ENCODE measurements at regions not wholly inside any gene's neighbourhood (a gene's known extent, or its start where the extent isn't known, plus 50 kb on each side); places are given as distances from the start of the nearest gene placed in this dataset.
"Not testable (repeated sequence)": the region's sequence is repeated elsewhere in the genome, so short reads cannot be mapped to it uniquely, and the experiment has no call there.

GRCh38 chr5:117191251-117191650 lies 616.6 kb upstream of the SEMA6A start:
- no peak for DNase-seq

GRCh38 chr5:117189784-117190183 lies 615.2 kb upstream of the SEMA6A start:
- DNase-seq: no peak

GRCh38 chr5:117188211-117188610 lies 613.6 kb upstream of the SEMA6A start:
- DNase-seq: no peak

GRCh38 chr5:117186751-117187150 lies 612.1 kb upstream of the SEMA6A start:
- no peak for DNase-seq

GRCh38 chr5:117183326-117183725 lies 608.7 kb upstream of the SEMA6A start:
- no peak for DNase-seq

GRCh38 chr5:117182104-117182503 lies 607.5 kb upstream of the SEMA6A start:
- no peak for DNase-seq

GRCh38 chr5:117177302-117177701 lies 602.7 kb upstream of the SEMA6A start:
- DNase-seq: no peak

GRCh38 chr5:117165068-117165467 lies 590.4 kb upstream of the SEMA6A start:
- DNase-seq: no peak

- DNase-seq: no peak
Measured at GRCh38 chr5:117161718-117162335, 587.2 kb upstream of the SEMA6A start.

GRCh38 chr5:117160391-117160790 lies 585.8 kb upstream of the SEMA6A start:
- no peak for DNase-seq

- no peak for DNase-seq
Measured at GRCh38 chr5:117149312-117149711, 574.7 kb upstream of the SEMA6A start.

- no peak for DNase-seq
Measured at GRCh38 chr5:117144086-117144485, 569.5 kb upstream of the SEMA6A start.

GRCh38 chr5:117143406-117143805 lies 568.8 kb upstream of the SEMA6A start:
- no peak for DNase-seq

- no peak for DNase-seq
Measured at GRCh38 chr5:117138523-117138922, 563.9 kb upstream of the SEMA6A start.

- no peak for DNase-seq
Measured at GRCh38 chr5:117135851-117136250, 561.2 kb upstream of the SEMA6A start.

- no peak for DNase-seq
Measured at GRCh38 chr5:117133198-117133597, 558.6 kb upstream of the SEMA6A start.

- no peak for DNase-seq
Measured at GRCh38 chr5:117131876-117132275, 557.3 kb upstream of the SEMA6A start.

GRCh38 chr5:117131048-117131679 lies 556.5 kb upstream of the SEMA6A start:
- DNase-seq: no peak

GRCh38 chr5:117118499-117118898 lies 543.9 kb upstream of the SEMA6A start:
- no peak for DNase-seq

- not testable (repeated sequence) for DNase-seq
Measured at GRCh38 chr5:117117314-117117713, 542.7 kb upstream of the SEMA6A start.

- DNase-seq: no peak
Measured at GRCh38 chr5:117110548-117110947, 535.9 kb upstream of the SEMA6A start.

- DNase-seq: no peak
Measured at GRCh38 chr5:117107859-117108258, 533.2 kb upstream of the SEMA6A start.

GRCh38 chr5:117103703-117104102 lies 529.1 kb upstream of the SEMA6A start:
- no peak for DNase-seq

GRCh38 chr5:117102591-117102990 lies 528.0 kb upstream of the SEMA6A start:
- DNase-seq: no peak

GRCh38 chr5:117100176-117100575 lies 525.6 kb upstream of the SEMA6A start:
- DNase-seq: no peak

Measured in CD4-positive, alpha-beta T cell treated with Interleukin-1 beta for 1 hour (primary cell).